PC-9 (cell line): ENCODE measurements at regions not wholly inside any gene's neighbourhood (a gene's known extent, or its start where the extent isn't known, plus 50 kb on each side); places are given as distances from the start of the nearest gene placed in this dataset.

Source experiments
- CTCF ChIP-seq: fragments of 200-600 bp; sonication (generic); conservative IDR thresholded peaks from 2 replicates; pipeline ENCODE4 v1.6.1; 2017; ENCODE audit warnings: mixed run types, antibody characterized with exemption, mild to moderate bottlenecking, moderate library complexity
- EZH2 ChIP-seq: fragments of 200-600 bp; sonication (generic); IDR thresholded peaks from 2 replicates; pipeline ENCODE4 v1.8.0; 2017; ENCODE audit warnings: antibody characterized with exemption, low read depth

- TF ChIP-seq CTCF (no peak), EZH2 (no peak)
Observed at GRCh38 chr1:233444484-233444883, 117.0 kb downstream of the MAP3K21 start.
